Liver (tissue), 8 donors: ENCODE measurements at regions not wholly inside any gene's neighbourhood (a gene's known extent, or its start where the extent isn't known, plus 50 kb on each side); places are given as distances from the start of the nearest gene placed in this dataset.

Experiments used
- DNase-seq: peaks from one replicate; pipeline ENCODE4 v3.0.0-alpha.2; 2017; ENCODE audit warnings: low spot score
- H3K27ac ChIP-seq, 2 donors: one replicate each; pipeline ENCODE4 v1.7.0; 2013; ENCODE audit warnings: inconsistent platforms in 2 of 2, low read length in 2 of 2, control low read depth in 1 of 2, low read depth in 1 of 2, mild to moderate bottlenecking in 1 of 2
- H3K27me3 ChIP-seq, 4 donors: one replicate each; pipeline versions ENCODE4 v1.6.1 to v1.7.0; 2013; ENCODE audit warnings: low read length in 3 of 4, inconsistent platforms in 1 of 4, mild to moderate bottlenecking in 1 of 4, moderate library complexity in 1 of 4; ENCODE audit not compliant: control insufficient read depth in 4 of 4, insufficient read depth in 4 of 4
- H3K36me3 ChIP-seq, 4 donors: one replicate each; pipeline versions ENCODE4 v1.6.1 to v1.7.0; 2013; ENCODE audit warnings: low read length in 3 of 4, mild to moderate bottlenecking in 3 of 4, low read depth in 1 of 4, moderate library complexity in 1 of 4; ENCODE audit not compliant: control insufficient read depth in 4 of 4, insufficient read depth in 3 of 4
- H3K4me1 ChIP-seq, 4 donors: one replicate each; pipeline versions ENCODE4 v1.6.1 to v1.7.0; 2013; ENCODE audit warnings: low read length in 3 of 4, mild to moderate bottlenecking in 3 of 4, moderate library complexity in 1 of 4; ENCODE audit not compliant: control insufficient read depth in 4 of 4, insufficient read depth in 4 of 4
- H3K4me3 ChIP-seq, 3 donors: one replicate each; pipeline versions ENCODE4 v1.6.1 to v1.7.0; 2013; ENCODE audit warnings: low read length in 3 of 3, control low read depth in 1 of 3, low read depth in 1 of 3, mild to moderate bottlenecking in 1 of 3
- H3K9ac ChIP-seq, 2 donors: one replicate each; pipeline ENCODE4 v1.7.0; 2013; ENCODE audit warnings: low read length in 2 of 2, mild to moderate bottlenecking in 2 of 2, moderate library complexity in 2 of 2, control low read depth in 1 of 2, low read depth in 1 of 2
- H3K9me3 ChIP-seq, 4 donors: one replicate each; pipeline versions ENCODE4 v1.6.1 to v1.7.0; 2013; ENCODE audit warnings: low read length in 3 of 4; ENCODE audit not compliant: control insufficient read depth in 4 of 4
- ATF3 ChIP-seq: IDR thresholded peaks from 2 replicates; pipeline ENCODE4 v1.6.1; 2016; ENCODE audit warnings: antibody characterized with exemption
- EGR1 ChIP-seq, 2 donors: IDR thresholded peaks; 2 replicates each; pipeline ENCODE4 v1.6.1; 2016 to 2018; ENCODE audit warnings: antibody characterized with exemption in 2 of 2, low read depth in 2 of 2
- FOXA1 ChIP-seq: IDR thresholded peaks from 2 replicates; pipeline ENCODE4 v1.6.1; 2016; ENCODE audit warnings: antibody characterized with exemption
- FOXA2 ChIP-seq: IDR thresholded peaks from 2 replicates; pipeline ENCODE4 v1.6.1; 2016; ENCODE audit warnings: antibody characterized with exemption
- GABPA ChIP-seq, 2 donors: IDR thresholded peaks in 1 of 2; conservative IDR thresholded peaks in 1 of 2; 2 replicates each; pipeline ENCODE4 v1.6.1; 2016; ENCODE audit warnings: antibody characterized with exemption in 2 of 2, mild to moderate bottlenecking in 1 of 2, moderate library complexity in 1 of 2
- HNF4A ChIP-seq, 2 donors: conservative IDR thresholded peaks; 2 replicates each; pipeline ENCODE4 v1.6.1; 2016; ENCODE audit warnings: antibody characterized with exemption in 2 of 2, mild to moderate bottlenecking in 2 of 2
- HNF4G ChIP-seq: IDR thresholded peaks from 2 replicates; pipeline ENCODE4 v1.6.1; 2016; ENCODE audit warnings: antibody characterized with exemption
- JUND ChIP-seq, 2 donors: IDR thresholded peaks; 2 replicates each; pipeline ENCODE4 v1.6.1; 2016; ENCODE audit warnings: antibody characterized with exemption in 2 of 2
- NR2F2 ChIP-seq: IDR thresholded peaks from 2 replicates; pipeline ENCODE4 v1.6.1; 2016; ENCODE audit warnings: antibody characterized with exemption
- RAD21 ChIP-seq, 2 donors: IDR thresholded peaks; 2 replicates each; pipeline ENCODE4 v1.6.1; 2016; ENCODE audit warnings: antibody characterized with exemption in 2 of 2, mild to moderate bottlenecking in 2 of 2
- RXRA ChIP-seq, 2 donors: IDR thresholded peaks; 2 replicates each; pipeline ENCODE4 v1.6.1; 2017 to 2018; ENCODE audit warnings: antibody characterized with exemption in 2 of 2, mild to moderate bottlenecking in 1 of 2
- SP1 ChIP-seq: IDR thresholded peaks from 2 replicates; pipeline ENCODE4 v1.6.1; 2018; ENCODE audit warnings: antibody characterized with exemption, mild to moderate bottlenecking
- TAF1 ChIP-seq: conservative IDR thresholded peaks from 2 replicates; pipeline ENCODE4 v1.6.1; 2016; ENCODE audit warnings: antibody characterized with exemption, mild to moderate bottlenecking
- ZBTB33 ChIP-seq: IDR thresholded peaks from 2 replicates; pipeline ENCODE4 v1.6.1; 2016; ENCODE audit warnings: antibody characterized with exemption
- WGBS: extraction: QIAGEN DNeasy Blood & Tissue Kit; methylation state at CpG from one replicate; pipeline ENCODE4 v1.1.7; 2013; 5-methylcytosine and 5-hydroxymethylcytosine counted together
- TF ChIP-seq, protein P1 (sequence below): IDR thresholded peaks from 2 replicates; pipeline ENCODE4 v1.6.1; 2016; ENCODE audit warnings: antibody characterized with exemption
- TF ChIP-seq, protein P2 (sequence below): fragments of 150-350 bp; IDR thresholded peaks from 2 replicates; pipeline ENCODE4 v1.5.1; 2017; ENCODE audit warnings: improper control_type of control experiment, low read depth, low read length; ENCODE audit not compliant: missing input control
- donor health status: healthy.
- donor health status: healthy.
- donor health status: healthy.
- donor health status: healthy.
- donor health status: healthy.

GRCh38 chr3:14262867-14263266 lies 84.2 kb downstream of the LSM3 start (continued):
- TF ChIP-seq, protein P1, sequence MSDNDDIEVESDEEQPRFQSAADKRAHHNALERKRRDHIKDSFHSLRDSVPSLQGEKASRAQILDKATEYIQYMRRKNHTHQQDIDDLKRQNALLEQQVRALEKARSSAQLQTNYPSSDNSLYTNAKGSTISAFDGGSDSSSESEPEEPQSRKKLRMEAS = no peak
- TF ChIP-seq, protein P2, sequence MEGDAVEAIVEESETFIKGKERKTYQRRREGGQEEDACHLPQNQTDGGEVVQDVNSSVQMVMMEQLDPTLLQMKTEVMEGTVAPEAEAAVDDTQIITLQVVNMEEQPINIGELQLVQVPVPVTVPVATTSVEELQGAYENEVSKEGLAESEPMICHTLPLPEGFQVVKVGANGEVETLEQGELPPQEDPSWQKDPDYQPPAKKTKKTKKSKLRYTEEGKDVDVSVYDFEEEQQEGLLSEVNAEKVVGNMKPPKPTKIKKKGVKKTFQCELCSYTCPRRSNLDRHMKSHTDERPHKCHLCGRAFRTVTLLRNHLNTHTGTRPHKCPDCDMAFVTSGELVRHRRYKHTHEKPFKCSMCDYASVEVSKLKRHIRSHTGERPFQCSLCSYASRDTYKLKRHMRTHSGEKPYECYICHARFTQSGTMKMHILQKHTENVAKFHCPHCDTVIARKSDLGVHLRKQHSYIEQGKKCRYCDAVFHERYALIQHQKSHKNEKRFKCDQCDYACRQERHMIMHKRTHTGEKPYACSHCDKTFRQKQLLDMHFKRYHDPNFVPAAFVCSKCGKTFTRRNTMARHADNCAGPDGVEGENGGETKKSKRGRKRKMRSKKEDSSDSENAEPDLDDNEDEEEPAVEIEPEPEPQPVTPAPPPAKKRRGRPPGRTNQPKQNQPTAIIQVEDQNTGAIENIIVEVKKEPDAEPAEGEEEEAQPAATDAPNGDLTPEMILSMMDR = no peak
- TF ChIP-seq GABPA (IDR thresholded peaks at IDR 0.05 in 1 of 2, conservative IDR thresholded peaks at IDR 0.05 in 1 of 2) (no peak), EGR1 (IDR thresholded peaks at IDR 0.05; ENCODE audit: low read depth in 2 of 2) (no peak), JUND (IDR thresholded peaks at IDR 0.05) (no peak), HNF4G (no peak)

DNA sequence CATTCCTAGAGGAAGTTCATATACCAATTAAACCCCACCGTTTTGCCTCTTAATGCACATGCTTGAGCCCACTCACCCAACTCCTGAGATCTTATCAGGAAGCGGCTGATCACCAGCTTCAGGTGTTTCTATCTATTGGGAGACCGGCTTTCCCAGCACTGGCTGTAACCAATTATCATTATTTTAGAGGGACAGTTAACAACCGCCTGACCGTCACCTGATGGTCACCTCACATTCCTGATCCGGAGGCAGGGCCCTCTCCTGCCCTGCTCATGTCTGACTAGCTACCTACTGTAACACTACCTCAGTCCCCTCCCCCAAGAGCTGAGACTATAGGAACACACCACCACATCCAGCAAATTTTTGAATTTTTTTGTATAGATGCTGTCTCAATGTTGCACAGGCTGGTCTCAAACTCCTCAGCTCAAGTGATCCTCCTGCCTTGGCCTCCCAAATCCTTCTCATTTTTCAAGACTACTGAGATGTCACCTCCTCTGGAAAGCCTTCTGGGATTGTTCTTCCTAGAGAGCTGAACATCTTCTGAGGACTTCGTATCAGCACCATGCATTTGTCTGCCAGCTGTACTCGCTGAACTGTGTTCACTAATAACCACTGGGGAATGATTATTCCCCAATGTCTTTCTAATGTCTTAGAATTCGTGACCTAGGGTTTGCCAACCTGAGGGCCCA lies 84.8 kb downstream of the LSM3 start:
- 88% methylated on average over 9 of the region's 9 CpGs for WGBS
- peaks cover 0 to 4% (median 0%) of the 10 kb centered on the region in 4 donors for H3K9me3 ChIP-seq
- TF ChIP-seq, protein P1 = no peak
- TF ChIP-seq HNF4A (conservative IDR thresholded peaks at IDR 0.05) = no peak
- TF ChIP-seq JUND (IDR thresholded peaks at IDR 0.05) = no peak
- TF ChIP-seq NR2F2 = no peak
- no peak for TF ChIP-seq ATF3
- TF ChIP-seq FOXA2 = no peak
- no peak for TF ChIP-seq SP1
- no peak for TF ChIP-seq ZBTB33
- no peak for TF ChIP-seq GABPA (IDR thresholded peaks at IDR 0.05 in 1 of 2, conservative IDR thresholded peaks at IDR 0.05 in 1 of 2)
- no peak for TF ChIP-seq RAD21 (IDR thresholded peaks at IDR 0.05)
- TF ChIP-seq FOXA1 = no peak
- TF ChIP-seq HNF4G = no peak
- TF ChIP-seq TAF1 = no peak
- TF ChIP-seq RXRA (IDR thresholded peaks at IDR 0.05) = no peak
- TF ChIP-seq, protein P2 = no peak
- no peak for TF ChIP-seq EGR1 (IDR thresholded peaks at IDR 0.05; ENCODE audit: low read depth in 2 of 2)
- H3K4me3 ChIP-seq = no peak overlapping the region
- DNase-seq = no peak
- no peak overlapping the region for H3K27ac ChIP-seq
- H3K27me3 ChIP-seq = no peaks in the 10 kb centered on the region
- H3K36me3 ChIP-seq = no peaks in the 10 kb centered on the region
- H3K9ac ChIP-seq = no peak overlapping the region
- H3K4me1 ChIP-seq = no peaks in the 10 kb centered on the region
